Stimulated activated CD4-positive, alpha-beta T cell treated with anti-CD3 and anti-CD28 coated beads, Interleukin-15, amount 100 ng/mL, for 1 hour (primary cell): ENCODE measurements at regions not wholly inside any gene's neighbourhood (a gene's known extent, or its start where the extent isn't known, plus 50 kb on each side); places are given as distances from the start of the nearest gene placed in this dataset.

ENCODE experiments used
- DNase-seq, 2 donors: peaks; one replicate each; pipeline ENCODE4 v3.0.0-alpha.2; 2020; ENCODE audit warnings: low read depth in 1 of 2, low spot score in 1 of 2

DNA sequence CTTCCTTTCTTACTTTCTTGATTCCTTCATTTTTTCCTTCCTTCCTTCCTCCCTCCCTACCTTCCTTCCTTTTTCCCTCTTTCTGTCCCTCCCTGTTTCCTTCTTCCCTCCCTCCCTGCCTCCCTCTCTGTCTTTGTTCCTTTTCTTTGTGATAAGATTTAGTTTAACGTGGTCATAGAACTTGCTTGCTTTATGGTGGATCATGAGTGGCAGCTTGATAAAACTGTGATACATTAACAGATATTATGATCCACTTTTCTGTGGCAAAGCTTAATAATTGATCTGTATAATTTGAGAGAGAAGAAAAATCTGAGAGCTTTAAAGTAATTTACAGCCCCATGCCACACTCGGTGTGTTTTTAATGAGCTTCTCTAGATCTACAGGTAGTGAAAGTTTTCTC lies 280.5 kb downstream of the RNF144B start:
- DNase-seq = no peak

DNA sequence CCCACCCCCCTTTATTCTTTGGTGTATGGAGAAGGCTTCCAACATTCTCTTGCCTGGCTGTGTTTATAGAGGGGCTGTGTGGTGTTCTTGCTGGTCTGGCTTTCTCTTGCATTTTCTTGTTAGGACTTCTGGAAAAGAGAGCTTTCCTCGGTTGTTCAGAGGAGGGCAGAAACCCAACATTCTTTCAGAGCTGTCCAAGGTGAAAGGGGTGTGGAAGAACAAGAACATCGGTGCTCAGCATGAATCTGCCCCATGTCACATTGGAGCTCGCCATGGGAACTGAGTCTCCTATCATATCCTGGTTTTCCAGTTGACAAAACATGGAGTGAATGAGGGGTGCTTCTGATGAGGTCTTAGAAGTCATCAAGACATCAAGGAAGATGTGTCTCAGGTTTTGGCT lies 281.8 kb downstream of the RNF144B start:
- no peak for DNase-seq

DNA sequence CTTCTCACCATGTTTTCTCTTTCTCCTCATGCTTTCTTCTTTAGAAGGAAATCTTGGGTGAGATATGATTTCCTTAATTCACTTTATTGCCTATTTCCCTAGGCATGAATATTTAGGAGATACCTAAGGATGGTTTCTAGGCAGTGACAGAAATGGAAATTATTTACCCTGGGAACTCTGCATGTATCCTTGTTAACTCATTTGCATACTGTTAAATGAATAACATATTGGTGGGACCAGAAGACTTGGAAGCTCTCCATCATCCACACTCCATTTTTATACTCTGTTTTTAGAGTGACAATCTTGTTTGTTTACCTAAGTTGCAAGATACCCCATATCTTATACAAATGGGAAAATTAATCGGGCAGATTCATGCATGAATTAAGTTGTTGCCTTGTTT lies 285.7 kb downstream of the RNF144B start:
- no peak for DNase-seq

DNA sequence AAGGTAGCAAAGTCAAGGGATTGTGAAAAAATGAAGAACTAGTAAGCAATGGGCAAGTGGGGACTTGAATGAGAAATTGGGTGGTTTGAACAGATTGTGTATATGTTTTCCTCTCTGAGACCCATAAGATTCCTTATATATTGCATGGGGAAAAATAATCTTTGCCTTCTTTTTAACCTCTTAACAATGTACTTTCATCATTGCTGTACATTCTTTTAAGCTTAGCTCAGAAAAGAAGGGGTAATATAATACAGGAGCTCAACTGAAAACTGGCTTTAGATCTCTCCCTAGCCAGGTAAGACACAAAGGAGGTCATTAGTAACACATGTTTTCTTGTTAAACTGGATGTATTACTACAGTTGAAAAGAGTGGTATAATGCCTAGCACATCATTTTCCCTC lies 287.2 kb downstream of the RNF144B start:
- DNase-seq = no peak

DNA sequence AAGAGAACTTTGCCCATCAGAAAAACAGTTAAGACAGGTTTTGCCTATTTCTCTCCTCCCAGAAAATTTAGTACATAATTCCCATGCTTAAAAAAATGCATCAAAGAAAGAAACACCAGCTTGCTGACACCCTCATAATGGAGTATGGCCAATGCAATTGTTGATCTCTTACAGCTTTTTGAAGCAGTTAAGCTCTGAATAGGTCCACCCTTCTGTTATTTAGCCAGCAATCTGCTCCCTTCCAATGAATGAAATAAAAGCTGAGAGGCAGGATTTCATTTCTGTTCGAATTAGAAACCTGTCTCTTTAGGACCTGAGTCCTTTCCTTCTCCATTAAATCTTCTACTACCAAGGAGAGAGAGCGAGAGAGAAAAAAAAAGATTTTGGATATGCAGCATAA lies 288.7 kb downstream of the RNF144B start:
- DNase-seq = no peak

DNA sequence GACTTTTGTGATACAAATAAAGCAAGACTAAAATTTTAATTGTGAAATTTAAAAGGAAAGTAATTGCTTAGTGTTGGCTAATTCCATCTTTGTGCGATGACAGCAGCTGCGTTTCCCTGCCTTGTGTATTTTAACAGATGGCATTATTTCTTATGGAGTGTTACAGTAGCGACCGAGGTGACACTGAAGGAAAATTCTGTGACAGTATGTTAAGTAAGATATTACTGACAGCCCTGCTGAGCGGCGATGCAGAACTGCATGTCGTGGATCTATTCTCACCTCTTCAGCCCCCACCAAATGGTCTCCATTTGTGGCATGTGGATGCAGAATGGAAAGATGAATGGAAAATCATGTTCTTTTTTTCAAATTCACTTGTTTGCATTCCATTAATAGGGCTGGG lies 289.4 kb downstream of the RNF144B start:
- DNase-seq = no peak

DNA sequence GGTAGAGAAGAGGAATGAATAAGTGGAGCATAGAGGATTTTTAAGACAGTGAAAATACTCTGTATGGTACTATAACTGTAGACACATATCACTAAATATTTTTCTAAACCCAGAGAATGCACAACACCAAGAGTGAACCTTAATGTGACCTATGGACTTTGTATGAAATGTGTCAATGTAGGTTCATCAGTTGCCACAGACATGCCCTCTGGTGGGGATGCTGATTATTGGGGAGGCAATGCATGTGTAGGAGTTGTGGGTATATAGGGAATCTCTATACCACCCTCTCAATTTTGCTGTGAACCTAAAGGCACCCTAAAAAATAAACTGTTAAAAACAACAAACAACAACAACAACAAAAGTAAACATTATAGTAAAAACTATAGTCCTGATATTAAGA lies 293.7 kb downstream of the RNF144B start:
- DNase-seq = no peak

DNA sequence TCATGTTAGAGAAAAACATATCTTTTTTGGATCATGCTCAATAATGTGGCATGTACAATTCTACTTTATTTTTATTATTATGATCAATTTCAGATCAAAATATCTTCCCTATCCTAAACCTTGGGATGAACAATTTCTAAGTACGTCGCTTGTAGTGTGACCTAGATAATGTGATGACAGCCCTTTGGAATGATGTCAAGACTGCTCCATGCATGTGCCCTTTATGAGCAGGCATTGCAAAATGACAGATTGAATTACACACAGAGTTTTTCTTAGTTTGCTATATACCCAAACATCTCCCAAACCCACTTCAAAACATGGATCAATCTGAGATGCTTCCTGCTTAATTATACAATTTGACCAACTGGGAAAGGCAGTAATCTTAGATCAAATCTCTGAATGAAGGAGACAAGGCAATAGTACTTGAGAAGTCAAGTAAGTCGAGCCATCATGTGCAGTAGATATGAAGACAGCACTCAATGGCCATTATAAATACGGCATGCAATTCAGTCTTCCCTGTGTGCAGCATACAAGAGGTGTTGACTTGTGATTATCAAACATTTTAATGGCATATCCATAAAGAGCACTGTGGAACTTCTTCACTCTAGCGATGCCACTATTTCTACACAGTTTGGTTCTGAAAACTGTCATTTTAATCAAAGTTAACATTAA lies 294.8 kb downstream of the RNF144B start:
- no peak for DNase-seq

DNA sequence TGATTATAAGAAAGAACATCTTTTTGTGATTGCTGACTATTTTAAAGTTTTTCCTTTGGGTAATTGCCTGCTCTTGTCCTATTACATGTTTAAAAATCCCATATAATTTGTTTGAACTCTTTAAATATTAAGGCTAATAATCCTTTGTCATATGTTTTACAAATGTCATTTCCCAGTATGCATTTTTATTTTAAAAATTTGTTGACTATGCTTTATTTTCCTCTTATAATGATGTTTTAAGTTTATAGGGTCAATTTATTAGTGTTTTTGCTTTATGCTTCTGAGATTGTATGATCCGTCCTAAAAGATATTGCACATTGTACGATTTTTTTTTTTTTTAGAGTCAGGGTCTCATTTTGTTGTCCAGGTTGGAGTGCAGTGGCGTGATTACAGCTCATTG lies 297.2 kb downstream of the RNF144B start:
- DNase-seq = no peak

DNA sequence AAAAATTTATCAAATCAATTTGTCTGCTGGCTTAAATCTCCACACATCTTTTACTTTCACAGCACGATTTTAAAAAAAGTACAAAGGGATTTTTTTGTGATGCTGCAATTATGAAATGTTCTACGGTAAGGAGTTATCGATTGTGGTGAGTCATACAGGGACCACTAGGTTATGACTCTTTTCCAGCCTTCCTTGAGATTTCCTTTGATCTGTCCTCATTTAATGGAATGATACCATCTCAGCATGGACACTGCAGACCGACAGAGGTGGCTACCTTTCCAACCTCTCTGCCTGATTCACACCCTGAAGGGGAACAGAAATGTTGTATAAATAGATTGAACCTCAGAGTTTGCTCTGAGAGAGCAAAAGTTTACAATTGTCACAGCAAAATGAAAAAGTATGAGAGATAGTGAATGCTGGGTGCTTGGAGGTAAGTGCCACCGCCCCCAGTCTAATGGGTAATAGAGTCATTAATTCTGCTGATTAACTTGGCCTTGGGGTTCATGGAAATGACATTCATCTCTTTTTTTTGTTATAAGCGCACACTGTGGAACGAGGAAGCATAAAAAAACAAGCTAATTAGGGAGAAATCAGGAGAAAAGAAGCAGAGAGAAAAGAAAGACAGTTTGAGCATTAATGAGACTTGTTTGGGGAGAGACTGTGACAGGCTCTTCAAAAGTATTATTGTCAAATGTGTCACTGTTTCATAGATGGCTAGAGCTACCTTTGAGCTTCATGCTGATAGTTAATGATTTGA lies 306.0 kb downstream of the RNF144B start:
- no peak for DNase-seq

DNA sequence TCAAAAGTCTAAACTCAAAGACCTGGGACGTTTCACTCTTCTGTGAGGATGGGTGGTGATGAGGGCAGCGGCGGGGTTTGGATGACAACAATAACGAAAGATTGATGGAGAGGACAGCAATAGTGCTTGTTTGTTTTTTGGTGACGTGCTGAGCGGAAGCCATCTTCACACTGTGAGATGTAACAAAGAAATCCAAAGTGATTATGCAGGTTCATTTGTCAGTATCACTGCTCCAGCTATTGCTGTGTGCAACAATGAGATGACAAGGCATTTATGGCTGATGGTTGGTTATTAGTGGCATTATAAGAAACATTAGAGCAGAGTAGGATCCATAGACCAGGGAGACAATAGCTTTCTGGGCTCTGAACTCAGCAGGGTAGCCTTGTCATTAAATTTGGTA lies 306.7 kb downstream of the RNF144B start:
- DNase-seq = no peak

DNA sequence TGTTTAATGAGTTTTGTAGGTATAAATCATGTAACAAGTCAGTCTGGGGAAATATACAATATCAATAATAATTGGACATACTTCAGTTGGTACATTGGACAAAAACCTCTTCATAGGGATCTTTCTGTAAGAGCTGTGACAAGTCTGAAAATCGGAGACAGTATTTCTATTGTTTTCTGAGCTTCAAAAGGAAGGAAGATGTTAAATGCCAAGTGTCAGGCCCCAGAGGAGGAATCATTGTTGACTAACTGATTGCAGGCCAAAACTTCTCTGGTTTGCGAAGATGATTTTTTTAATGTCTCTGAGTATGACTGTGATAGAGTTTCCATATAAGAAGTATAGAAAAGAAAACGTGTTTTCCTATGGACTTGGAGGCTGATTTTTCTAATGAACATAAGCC lies 316.4 kb downstream of the RNF144B start:
- DNase-seq = no peak

DNA sequence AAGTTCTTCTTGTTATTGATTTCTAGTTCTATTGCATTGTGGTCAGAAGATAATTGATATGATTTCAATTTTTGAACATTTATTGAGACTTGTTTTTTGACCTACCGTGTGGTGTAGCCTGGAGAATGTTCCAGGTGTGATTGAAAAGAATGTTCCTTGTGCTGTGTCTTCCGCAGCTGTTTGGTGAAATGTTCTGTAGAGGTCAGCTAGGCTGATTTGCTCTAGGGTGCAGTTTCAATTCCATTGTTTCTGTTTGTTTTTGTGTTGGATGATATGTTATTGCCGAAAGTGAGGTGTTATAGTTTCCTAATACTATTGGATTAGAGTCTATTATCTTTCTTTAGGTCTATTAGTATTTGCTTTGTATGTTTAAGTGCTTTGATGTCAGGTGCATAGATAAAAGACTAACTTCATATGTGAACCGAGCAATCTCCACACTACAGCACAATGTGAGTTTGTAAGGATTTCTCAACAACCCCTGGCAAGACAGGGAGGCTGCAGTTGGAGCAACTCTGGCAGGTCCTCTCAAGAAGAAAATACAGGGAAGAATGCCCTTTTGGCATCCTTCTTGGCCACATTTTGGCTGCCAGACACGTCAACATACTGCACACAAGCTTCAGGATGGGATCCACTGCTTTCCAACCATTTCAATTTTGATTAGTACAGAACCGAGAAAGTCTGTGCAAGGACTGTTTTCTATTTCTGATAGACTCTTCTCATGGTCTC lies 320.7 kb downstream of the RNF144B start:
- DNase-seq = no peak

DNA sequence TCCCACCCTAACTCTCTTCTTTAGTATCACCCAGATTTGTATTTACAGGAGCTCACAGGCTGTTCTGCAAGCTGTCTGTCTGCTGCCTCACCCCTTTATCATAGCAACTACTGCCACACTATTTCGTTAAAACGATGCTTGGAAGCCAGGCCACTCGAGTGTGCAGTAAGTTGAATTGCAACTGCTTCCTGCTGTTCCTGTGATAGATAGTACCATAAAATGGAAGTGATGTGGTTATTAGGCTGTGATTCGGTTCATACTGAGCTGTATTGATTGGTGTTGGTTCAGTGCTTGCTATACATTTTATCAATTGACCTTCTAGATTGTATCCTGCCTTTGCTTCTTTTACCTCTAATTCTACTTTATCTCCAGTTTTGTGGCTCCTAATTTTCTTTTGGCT lies 325.4 kb downstream of the RNF144B start:
- no peak for DNase-seq

DNA sequence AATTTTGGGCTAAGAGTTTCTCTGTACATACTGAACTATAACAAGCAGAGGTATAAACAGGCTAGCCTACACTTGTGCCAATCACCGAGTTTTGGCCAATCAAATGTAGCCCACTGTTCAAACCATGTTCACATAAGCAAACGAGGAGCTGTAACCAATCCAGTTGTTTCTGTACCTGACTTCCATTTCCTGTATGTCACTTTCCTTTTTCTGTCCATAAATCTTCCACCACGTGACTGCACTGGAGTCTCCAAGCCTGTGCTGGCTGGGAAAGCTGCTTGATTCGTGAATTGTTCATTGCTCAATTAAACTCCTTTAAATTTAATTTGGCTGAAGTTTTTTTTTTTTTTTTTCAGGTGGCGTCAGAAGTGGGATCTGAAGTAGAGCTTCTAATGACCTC lies 332.9 kb downstream of the RNF144B start:
- DNase-seq = no peak

DNA sequence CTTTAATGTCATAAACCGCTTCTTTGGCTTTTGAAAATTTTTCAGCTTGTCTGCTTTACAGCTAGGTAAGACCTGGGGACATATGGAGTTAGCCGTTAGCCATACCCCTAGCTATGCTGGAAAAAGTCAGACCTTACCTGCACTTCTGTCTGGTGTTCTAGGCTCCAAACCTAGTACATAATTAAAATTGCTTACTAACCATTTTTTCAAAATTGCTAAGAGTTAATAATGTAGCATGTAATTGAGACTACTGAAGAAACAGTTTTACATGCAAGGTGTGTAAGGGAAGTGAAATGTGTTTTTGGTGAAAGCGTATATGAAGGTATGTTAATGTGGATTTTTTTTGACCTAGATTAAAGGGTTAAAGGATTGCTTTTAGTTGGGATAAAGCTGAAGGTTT lies 336.9 kb downstream of the RNF144B start:
- no peak for DNase-seq

DNA sequence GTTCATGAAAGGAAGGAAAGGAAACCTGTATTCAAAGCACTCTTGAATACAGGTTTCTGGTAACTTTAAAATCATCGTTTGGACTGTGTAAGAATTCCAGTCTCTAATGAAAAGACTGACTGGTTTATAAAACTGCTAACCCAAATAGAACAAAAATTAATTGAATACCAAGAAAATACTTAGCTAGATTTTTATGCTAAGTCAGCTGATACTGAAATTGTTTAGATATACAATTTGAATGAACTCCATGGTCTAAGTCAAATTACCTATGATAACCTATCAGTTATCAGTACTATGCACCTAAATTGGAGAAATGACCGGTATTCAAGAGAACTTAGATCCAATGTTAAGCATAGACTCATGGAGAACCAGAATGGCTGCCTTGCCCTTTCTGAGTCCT lies 338.3 kb downstream of the RNF144B start:
- no peak for DNase-seq

DNA sequence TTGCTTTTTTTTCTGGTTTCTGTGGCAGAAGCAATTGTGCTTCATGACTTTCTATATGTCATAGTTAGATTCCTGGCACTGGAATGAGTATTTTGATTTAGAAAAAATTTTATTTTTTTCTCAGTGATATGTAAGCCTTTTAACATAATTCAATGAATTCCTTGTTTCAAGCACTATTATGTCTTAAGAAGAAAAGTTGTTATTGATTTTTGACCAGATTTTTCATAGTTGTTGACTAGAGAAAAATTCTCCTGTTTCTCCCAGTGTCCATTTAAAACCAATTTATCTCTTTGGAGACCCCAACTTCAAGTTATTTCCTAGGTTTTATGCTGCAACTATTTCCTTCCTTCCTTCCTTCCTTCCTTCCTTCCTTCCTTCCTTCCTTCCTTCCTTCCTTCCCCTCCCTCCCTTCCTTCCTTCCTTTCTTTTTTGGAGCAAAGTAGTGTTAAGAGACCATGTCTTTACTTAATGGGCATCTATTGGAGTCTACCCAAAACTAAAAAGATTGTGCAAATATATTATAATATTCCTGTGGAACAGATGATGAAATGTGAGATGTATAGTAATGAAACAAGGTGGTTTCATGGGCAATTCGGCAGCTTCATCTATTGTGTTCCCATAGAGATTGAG lies 346.9 kb downstream of the RNF144B start:
- DNase-seq = no peak

DNA sequence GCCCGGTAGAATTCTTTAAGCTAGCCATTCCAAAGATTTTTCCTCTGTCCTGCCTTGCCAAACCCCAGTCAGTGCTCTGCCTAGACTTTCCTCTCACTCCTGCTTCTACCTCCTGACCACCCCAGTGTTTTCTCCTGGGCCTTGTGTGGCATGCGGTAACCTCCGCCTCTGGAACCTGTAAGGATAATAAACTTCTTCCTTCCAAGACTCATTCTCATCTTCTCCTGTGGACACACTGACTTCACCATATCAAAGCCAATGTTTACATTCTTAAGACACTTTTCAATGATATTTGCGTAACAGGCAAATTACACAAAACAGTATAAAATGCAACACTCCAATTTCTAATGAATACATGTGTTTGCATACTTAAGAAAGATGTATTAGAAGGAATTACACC lies 354.6 kb downstream of the RNF144B start:
- DNase-seq = no peak

DNA sequence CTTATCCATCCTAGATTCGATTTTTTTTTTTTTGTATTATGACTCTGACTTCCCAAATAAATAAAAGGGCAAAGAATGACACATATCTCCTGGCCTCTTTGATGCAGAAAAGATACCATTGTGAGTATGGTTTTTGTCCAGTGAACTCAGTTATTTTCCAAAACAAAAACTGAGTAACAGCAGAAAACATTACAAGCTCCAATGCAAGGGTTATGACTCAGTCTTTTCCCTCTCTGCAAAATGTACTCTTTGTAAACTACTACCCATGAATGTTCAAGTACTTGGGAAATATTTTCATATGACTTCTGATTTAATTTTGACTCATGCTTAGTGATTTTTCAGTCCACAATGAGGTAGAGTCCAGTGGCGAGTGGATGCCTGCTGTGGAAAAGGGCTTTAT lies 355.3 kb downstream of the RNF144B start:
- DNase-seq = no peak

DNA sequence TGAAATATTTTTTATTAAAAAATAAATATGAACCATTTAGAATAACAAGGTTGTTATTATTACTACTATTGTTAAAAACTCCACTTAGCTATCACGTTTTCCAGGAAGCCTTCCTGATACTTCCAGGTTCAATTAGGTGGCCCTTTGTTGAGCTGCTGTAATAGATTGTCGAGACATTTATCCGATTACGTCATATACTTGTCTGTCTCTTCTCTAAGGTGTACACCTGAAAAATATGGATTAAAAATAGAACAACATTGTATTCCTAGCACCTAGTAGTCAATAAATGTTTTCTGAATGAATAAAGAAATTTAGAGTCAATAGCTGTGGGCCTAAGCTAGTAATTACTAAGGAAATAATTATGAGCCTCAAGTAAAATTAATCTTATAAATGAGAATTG lies 359.6 kb downstream of the RNF144B start:
- no peak for DNase-seq

DNA sequence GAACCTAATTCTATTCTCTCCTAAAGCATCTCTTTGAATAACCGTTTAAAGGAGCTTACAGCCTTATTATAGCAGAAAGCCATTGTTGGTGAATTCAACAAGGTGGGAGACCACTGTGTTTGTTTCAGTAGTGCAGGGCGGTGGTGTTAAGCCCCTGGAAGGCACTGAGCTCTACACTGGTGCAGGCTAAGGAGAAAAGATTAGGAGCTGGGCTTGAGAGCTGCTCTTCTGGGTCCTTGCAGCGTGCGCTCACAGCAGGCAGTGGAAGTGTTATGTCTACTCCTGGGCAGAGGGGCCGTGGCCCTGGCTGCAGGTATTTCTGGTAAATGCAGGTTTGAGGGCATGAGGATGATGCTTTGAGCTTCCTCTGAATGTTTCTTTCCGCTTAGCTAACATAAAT lies 361.2 kb downstream of the RNF144B start:
- DNase-seq = no peak
